Upper lobe of left lung (tissue), 4 donors: ENCODE measurements at regions not wholly inside any gene's neighbourhood (a gene's known extent, or its start where the extent isn't known, plus 50 kb on each side); places are given as distances from the start of the nearest gene placed in this dataset.

Experiments used
- CTCF ChIP-seq, 6 experiments: fragments of 450-650 bp in 4 of 6; fragments of 200-600 bp in 2 of 6; sonication (generic) in 2 of 6; IDR thresholded peaks; one replicate each; pipeline ENCODE4 v1.5.1; 2016 to 2019; ENCODE audit warnings: antibody characterized with exemption in 6 of 6
- EP300 ChIP-seq, 4 donors: sonication (generic); formaldehyde crosslinking; IDR thresholded peaks; one replicate each; pipeline ENCODE4 v1.5.1; 2017; ENCODE audit warnings: antibody characterized with exemption in 4 of 4, control low read depth in 2 of 4
- POLR2A ChIP-seq, 4 donors: fragments of 450-650 bp; IDR thresholded peaks; one replicate each; pipeline ENCODE4 v1.5.1; 2016 to 2017; ENCODE audit warnings: antibody characterized with exemption in 4 of 4, mild to moderate bottlenecking in 2 of 4
- POLR2AphosphoS5 ChIP-seq, 2 donors: sonication (generic); formaldehyde crosslinking; IDR thresholded peaks; one replicate each; pipeline ENCODE4 v1.5.1; 2017; ENCODE audit warnings: antibody characterized with exemption in 2 of 2

GRCh38 chr7:41145656-41146055 is 557.2 kb downstream of the INHBA start:
- TF ChIP-seq POLR2AphosphoS5 (IDR thresholded peaks at IDR 0.05), result no peak
- TF ChIP-seq CTCF (IDR thresholded peaks at IDR 0.05), result no peak
- no peak for TF ChIP-seq POLR2A (IDR thresholded peaks at IDR 0.05)
- no peak for TF ChIP-seq EP300 (IDR thresholded peaks at IDR 0.05)
